HFFc6 (cell line): ENCODE measurements at regions not wholly inside any gene's neighbourhood (a gene's known extent, or its start where the extent isn't known, plus 50 kb on each side); places are given as distances from the start of the nearest gene placed in this dataset.
A peak's percentile ranks its signal among the peaks of the same experiment; 100 is the strongest.

Source experiments
- DNase-seq: peaks from one replicate; pipeline ENCODE4 v3.0.0-alpha.2; 2018
- H3K27ac Mint-ChIP-seq: 2 replicates; pipeline ENCODE4 v1.8.0; 2020; ENCODE audit warnings: mild to moderate bottlenecking, mixed read lengths
- H3K27me3 Mint-ChIP-seq: 2 replicates; pipeline ENCODE4 v1.8.0; 2021; ENCODE audit warnings: mild to moderate bottlenecking, moderate library complexity, mixed read lengths; ENCODE audit not compliant: insufficient read depth
- H3K36me3 Mint-ChIP-seq: 2 replicates; pipeline ENCODE4 v1.8.0; 2021; ENCODE audit warnings: low read depth, mixed read lengths
- H3K4me1 Mint-ChIP-seq: 2 replicates; pipeline ENCODE4 v1.8.0; 2020; ENCODE audit warnings: low read depth, mixed read lengths
- H3K4me3 Mint-ChIP-seq: 2 replicates; pipeline ENCODE4 v1.8.0; 2020; ENCODE audit warnings: mild to moderate bottlenecking, moderate library complexity, mixed read lengths
- H3K9me3 Mint-ChIP-seq: 2 replicates; pipeline ENCODE4 v1.8.0; 2020; ENCODE audit warnings: mild to moderate bottlenecking, mixed read lengths
- CTCF ChIP-seq: fragments of 200-600 bp; sonication (generic); IDR thresholded peaks from 2 replicates; pipeline ENCODE4 v1.5.0; 2021; ENCODE audit warnings: antibody characterized with exemption, mild to moderate bottlenecking

- H3K9me3 Mint-ChIP-seq, result peaks cover 4% of the 10 kb centered on the region
- no peak overlapping the region for H3K4me3 Mint-ChIP-seq
- peak; percentile 21 for DNase-seq
- no peak for TF ChIP-seq CTCF
- H3K4me1 Mint-ChIP-seq, result no peaks in the 10 kb centered on the region
- H3K27me3 Mint-ChIP-seq, result no peaks in the 10 kb centered on the region
- H3K27ac Mint-ChIP-seq, result no peak overlapping the region
- H3K36me3 Mint-ChIP-seq, result peaks cover 3% of the 10 kb centered on the region; the same call in 1 of the 2 replicates
Observed at GRCh38 chr10:118101501-118101900, 54.8 kb upstream of the RAB11FIP2 start.
